NCI-H187 treated with DMSO at 0.1 percent for 48 hours (cell line): ENCODE measurements at regions not wholly inside any gene's neighbourhood (a gene's known extent, or its start where the extent isn't known, plus 50 kb on each side); places are given as distances from the start of the nearest gene placed in this dataset.

Experiments
- DNase-seq: peaks from one replicate; lab custom pipeline; 2025; lab: John Stamatoyannopoulos, UW

DNA sequence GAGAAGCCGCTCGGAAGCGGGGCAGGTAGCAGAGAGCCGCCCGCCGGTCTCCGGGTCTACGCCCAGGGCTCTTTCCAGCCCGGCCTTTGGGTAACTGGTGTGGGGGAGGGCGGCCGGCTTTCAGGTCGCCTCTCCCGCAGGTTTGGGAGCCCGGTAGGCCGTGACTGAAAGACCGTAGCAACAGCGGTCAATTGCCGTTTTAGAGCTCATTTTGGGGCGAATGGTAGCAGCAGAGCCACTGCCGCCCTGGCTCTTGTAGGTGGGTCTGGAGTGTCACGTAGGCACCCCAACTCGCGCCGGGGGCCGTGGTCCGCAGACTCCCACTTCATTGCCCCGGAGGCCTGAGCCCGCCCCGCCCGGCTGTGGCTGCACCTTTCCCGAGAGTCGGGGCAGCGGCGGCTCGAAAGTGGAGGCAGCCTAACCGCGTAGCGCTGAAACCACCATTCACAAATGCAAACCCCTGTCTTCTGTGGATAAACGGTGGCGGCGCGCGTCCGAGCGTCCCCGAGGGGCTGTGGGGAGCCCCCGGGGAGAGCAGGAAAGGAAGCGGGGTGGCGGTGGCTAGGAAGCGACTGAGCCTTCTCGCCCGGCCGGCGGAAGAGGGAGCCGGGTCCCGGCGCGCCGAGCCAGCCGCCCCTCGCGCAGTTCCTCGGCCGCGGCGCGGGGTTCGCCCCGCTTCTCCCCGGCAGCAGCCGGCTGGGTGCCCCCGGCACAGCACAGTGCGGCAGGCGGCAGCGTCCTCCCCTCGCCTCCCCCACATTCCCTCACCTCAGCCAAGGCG lies 2185.1 kb upstream of the TENM3 start:
- no peak for DNase-seq

DNA sequence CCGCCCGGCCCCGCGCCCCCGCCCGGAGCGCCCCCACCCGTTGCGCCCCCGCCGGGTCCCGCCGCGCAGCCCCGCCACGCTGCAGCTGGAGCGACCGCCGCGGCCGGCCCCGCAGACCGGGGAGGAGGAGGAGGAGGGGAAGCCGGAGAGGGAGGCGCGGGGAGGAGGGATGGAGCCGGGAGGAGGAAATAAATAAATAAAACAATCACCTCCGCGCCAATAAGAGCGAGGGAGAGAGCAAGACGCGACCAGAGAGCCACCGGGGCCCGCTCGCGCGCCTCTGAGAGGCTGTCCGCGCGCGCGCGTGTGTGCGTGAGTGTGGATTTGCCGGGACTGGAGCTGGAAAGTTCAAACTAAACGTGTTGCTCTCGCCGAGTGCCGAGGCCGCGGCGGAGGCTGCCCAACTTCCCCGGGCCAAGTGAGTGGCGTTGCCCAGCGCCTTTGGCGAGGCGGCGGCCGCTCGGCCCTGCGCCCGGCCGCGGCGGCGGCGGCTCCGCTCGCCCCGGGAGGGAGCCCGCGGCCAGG lies 2184.4 kb upstream of the TENM3 start:
- no peak for DNase-seq

DNA sequence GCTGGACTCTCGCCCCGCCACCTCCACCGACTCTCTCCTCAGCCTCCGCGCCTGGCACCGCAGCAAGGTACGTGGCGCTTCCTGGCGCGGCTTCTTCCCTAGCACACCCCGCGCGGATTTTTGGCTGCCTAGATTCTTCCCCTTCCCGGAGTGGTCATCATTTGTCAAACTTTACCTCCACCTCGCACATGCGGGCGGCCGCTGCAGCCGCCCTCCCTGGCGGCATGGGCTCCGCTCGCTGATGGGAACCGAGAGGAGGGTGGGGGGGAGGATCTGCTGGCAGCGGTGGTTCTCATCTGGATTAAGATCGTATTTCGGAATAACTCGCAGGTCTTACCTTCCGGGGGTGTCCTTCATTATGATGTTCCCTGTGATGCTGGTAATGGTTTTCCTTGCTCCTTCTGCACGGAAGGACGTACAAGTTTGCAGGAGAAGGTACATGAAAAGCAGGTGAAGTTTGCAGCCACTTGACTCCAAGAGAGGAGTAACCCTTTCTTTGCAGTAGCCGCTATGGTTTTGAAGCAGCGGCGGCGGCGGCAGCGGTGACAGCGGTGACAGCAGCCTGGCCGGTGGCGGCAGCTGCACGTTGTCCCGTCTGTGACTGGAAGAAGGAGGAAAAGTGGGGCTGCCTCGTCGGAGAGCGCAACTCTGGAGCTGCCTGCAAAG lies 2183.9 kb upstream of the TENM3 start:
- DNase-seq: no peak

DNA sequence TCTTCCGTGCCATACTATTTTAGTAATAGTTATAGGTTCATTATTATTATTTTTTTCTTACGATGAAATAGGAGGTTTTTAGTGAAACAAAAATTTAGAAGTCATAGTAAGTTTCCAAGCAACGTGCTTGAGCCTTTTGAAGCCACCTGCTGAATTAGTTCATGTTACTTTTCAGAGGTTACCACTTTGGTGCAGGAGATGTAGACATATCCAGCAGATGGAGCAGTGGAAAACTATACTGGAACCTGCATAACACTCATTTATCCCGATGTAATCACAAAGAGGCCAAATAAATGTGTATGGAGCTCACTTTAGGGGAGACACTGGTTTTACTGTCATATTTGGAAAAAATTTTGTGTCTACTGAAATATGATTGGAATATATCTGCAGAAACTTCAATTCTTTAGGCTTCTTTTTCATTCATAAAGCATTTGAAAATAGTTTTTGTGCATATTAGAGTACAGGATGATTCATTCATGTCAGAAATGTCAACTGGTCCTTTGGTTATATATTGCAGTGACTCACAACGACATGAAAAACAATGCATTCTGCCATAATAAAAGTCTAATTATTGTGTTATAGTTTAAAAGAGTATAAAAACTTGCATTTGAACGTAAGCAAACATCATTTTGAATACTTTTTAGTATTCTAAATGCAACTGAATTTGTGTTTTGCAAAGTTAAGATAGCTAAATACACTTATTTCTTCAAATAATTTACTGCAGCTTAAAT lies 2182.9 kb upstream of the TENM3 start:
- no peak for DNase-seq

DNA sequence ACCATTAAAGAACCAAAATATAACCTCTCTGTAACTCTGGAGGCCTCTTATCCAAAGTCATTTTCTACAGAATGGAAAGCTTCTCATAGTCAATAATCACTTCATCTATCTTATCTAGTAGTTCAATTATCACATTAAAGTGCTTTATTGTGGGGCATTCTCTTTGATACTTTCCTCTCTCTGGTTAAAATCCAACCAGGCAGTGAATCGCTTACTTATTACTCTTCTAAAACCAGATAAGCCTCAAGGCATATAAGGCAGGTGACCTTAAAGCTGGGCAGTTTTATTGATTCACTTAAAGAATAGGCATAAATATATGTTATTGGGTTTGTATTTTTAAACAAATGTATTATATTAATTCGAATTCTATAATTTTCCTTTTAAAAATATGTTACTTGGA lies 2162.1 kb upstream of the TENM3 start:
- no peak for DNase-seq

DNA sequence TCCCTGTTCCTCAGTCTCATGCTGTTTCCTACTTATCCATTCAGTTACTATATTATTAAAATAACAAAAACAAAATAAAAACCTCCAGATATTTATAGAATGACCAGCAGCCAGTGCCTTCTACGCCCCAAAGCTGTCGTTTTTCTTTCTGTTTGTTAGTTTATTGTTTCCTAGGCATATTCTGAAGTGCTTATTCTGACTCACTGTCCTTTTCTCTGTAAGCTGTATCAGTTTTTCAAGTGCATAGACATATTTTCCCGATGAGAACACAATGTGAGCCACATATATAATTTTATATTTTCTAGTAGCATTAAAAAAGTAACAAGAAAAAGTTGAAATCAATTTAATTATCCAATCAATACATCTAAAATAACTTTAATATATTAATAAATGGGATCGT lies 2158.6 kb upstream of the TENM3 start:
- DNase-seq: no peak

DNA sequence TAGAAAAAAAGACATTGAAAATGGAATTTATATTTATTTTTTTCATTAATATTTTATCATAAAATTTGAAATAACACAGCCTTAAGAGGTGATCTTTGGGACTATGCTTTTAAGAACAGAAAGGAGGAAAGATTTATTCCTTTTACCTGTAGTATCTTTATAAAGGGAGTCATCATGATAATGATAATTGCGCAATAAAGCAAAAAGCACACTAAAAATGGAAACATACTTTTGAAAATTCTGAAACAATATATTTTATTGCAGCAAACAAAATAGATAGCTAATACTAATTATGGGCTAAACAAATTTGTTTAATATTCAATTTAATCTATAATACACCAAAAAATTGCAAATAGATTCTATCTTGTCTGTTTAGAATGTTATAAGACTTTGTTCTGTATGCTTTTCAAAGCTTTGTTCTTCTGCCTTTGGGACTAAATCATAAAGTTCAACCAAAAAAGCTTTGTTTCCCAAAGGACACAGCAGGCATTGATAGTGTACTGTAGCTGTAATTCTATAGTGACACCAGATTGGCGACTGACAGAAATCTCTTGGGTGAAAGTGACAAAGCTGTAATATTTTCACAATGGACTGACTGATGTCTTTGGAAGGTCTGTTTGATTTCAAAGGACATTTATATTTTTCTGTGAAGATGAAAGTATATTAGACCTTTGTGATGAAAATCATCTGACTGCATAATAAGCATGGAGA lies 2156.6 kb upstream of the TENM3 start:
- DNase-seq: no peak

DNA sequence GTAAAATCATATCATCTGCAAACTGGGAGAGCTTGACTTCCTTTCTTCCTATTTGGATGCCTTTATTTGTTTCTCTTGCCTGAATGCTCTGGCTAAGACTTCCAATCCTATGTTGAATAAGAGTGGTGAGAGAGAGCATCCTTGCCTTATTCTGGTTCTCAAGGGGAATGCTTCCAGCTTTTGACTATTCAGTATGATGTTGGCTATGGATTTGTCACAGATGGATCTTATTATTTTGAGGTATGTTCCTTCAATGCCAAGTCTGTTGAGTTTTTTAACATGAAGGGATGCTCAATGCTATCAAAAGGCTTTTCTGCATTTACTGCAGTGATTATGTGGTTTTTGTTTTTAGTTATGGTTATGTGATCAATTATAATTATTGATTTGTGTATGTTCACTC lies 2144.6 kb upstream of the TENM3 start:
- no peak for DNase-seq

DNA sequence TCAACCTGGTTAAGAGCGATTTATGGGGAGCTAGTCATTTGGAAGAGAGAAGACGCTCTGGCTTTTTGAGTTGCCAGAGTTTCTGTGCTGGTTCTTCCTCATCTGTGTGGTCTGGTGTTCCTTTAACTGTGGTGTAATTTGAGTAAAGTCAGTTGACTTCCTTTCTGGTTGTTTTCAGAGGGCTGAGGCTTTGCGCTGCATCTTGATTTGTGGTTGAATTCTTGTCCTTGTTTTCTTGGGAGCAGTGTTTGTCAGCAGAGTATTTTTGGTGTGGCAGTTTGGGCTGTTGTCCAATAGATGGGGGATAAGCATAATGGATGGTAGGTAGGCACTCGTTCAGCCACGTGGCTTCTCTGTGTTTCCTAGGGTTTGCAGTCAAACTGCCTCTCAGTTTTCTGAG lies 2143.2 kb upstream of the TENM3 start:
- no peak for DNase-seq

DNA sequence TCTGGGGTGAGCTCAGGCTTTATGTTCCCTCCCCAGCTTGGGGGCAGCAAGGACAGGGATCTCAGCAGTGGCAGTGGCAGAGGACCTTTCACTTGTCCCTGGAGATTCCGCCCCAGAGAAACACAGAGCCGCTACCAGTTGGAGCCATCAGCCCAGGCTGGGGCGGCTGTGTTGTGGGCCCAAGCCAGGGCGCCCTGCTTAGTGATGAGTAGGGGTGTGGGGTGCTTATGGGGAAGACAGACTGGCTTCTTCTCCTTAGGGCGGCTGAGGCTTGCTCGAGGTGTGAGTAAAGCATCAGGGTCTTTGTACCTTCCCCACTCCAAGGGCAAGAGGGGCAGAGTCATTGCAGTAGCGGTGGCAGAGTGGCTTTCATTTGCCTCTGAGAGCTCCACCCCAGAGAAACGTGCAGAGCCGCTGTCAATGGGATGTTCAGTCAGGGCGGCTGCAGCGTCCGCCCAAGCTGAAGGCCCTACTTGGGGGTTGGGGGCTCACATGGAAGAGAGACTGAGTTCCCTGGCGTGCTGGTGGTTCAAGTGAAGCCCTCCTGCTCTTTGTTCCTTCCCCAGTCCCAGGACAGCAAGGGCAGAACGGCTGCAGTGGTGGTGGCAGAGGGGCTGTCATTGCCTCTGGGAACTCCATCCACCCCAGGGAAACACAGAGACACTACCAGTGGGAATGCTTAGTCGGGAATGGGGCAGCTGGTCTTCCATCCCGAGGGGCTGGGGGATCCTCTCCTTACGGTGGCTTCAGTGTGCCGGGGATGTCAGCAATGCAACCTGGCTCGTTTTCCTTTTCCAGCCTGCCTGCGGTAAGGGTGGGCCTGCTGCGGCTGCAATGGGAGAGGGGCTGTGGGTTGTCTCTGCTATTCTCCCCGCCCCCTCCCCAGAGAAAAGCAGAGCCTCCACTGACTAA lies 2142.5 kb upstream of the TENM3 start:
- DNase-seq: no peak

DNA sequence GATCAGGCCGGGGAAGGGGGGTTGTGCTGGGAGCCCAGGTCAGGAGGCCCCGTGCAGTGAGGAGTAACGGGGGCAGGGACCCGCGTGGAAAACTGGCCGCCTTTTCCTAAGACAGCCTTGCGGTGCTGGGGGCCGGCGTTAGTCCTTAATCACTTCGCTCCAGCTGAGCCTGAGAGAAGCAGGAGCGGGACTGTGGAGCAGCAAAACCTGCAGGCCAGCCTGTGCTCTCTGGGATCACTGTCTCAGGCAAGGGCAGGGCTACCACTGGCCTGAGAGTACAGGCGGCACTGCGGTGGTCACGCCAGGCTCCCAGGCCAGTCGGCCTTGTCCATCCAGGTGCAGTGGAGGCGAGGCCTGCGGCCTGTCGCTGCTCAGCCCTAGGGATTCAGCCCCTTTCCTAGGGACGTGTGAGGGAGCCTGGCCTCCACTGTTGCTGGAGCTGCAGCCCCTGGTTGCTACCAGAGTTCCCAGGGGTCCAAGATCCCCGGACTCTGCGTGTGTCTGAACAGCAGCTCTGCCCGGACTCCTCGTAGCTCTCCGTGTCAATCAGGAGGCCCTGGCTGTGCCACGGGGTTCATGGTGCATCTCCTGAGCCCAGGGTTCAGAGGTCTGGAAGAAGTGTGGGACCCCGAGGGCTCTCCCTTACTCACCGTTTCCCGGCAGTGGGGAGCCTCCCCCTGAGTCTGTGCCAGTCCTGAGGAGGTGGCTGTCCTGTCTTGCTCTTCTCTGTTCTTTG lies 2141.7 kb upstream of the TENM3 start:
- DNase-seq: no peak

DNA sequence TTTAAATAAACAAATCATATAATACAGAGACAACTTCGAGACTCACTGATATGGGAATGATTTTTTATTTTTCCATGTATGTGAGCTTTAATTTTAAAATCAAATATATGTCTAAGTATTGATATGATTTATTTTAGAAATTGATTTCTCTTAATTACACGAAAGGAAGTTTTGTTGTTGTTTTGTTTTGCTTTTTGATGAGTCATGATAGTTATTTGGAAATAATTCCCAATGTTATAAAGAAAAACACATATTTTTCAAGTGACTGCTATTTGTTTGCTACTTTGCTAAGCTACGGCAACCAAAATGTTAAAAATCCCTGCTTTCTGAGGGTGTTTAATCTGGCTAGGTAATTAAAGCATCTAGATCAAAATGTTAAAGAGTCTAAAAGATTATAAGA lies 2139.4 kb upstream of the TENM3 start:
- no peak for DNase-seq

DNA sequence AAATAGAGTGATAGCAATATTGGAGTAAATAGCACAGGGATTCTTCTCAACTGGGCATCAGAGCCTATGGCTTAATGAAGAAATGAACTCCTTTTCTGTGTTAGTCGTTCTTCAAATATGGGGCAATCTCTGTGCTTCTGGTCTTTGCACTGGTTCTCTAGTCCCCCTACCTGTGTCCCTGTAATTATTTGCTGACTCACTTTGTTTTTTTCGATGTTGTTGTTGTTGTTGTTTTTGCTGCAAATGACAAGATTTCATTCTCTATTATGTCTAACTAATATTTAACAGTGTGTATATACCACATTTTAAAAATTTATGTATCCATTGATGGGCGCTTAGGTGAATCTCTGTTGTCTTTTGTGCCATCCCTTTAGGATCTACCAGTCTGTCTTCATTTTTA lies 2137.8 kb upstream of the TENM3 start:
- DNase-seq: no peak

DNA sequence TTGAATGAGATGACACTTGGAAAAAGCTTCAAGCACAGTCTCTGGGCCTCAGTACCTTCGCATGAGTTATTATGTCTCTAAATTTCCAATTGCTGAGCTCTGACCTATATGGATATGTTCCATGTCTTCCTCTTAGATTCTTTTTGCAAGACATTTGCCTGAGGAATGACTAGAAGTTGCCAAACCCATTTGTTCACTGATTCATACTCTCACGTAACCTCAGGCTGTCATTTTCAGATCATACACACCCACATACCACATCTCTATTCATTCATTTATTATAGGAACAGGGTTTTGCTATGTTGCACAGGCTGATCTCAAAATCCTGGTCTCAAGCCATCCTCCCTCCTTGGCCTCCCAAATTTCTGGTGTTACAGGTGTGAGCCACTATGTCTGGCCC lies 2137.1 kb upstream of the TENM3 start:
- no peak for DNase-seq

DNA sequence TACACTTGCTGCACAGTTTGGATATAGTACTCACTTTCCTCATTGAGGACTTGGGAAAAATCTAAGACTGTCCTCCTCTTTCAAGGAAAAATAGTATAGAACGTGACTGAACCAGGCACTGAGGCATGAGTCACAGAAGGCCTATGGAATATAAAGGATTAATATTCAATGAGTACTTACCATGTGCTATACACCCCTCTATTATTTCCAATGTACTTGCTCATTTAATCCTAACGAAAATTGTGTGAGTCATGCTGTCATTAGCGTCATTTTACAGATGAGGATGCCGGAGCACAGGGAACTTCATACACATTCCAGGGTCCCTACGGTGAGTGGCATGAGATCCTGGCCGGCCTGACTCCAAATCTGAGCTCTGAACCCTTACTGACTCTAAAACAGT lies 2136.2 kb upstream of the TENM3 start:
- DNase-seq: no peak

DNA sequence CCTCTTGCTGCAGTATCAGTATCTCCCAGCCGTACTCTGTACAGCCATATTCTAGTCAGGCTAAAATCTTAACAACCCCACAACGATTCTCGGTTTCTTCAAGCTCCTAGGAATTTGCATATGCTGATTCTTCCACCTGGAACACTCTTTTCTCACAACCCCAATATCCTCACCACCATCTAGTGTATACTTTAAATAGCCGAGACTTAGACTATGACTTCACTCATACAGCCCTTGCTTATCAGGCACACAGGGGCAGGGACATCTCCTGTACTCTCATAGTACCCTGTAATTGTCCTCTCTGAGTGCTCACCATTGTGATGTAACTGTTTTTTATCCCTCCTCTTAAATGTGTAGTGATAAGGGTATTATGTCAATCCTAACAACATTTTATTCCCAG lies 2126.4 kb upstream of the TENM3 start:
- no peak for DNase-seq

DNA sequence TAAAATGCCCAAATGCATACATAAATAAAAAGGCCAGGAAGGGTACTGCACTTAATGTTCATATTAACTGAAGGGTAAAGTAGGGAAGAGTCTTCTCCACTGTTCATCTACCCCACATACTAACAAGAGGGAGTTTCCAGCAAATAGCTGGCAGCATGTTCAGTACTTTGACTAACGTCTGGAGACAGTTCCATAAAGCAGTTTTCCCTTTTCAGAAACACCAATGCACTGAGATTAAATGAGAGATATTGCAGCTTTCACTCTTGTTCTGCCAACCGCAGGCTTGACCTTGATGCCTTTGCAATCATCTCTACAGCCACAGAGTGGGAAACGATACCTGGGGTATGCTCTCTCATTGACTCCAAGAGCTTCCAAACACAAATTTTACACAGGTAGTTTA lies 2123.1 kb upstream of the TENM3 start:
- DNase-seq: no peak

DNA sequence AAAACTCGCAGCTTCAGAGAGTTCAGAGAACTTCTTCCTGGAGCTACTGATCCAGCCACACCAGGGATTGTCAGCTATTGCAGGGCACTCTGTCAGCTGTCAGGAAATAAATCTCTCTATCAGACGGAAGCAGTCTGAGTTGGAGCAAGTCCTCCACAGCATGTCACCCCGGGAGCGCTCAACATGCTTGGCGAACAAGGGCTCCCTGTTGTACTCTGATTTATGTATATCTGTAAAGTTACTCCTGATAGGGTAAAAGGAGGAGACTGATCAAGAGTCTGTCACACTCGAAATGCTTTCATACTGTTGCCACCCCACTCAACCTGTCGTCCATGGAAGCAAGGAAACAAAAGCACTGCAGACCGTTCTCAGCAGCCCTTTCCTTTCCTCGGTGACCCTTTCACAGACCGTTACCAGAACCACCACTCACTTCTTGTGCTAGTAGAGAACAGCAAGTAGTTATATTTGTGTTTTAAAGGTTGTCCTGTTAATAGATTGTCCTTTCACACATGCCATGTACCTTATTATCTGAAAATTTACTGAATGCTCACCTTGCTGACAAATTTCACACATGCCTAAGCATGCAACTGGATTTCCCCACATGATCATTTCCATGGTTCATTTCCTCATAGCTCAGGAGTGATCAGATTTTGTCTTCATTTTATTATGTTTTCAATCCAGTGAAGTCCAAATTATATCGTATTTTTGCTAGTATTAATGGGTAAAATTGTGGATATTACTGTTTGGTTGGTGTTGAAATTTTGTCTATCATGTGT lies 2108.9 kb upstream of the TENM3 start:
- no peak for DNase-seq

DNA sequence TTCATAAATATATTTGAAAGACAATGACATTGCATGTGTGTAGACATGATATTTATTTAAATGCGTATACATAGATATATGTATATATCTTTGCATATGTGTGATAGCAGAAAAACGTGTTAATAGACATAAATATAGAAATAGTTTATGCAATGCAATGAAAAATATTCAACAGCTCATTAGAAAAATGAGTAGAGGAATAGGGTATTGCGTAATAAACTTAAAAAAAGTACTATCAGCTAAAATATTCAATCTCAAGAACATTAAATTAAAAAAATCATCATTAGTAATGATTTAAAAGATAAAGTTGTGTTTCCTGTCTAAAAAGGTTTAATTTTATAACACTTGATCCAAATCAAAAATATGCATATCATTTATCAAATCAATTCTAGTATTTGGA lies 2101.5 kb upstream of the TENM3 start:
- DNase-seq: no peak

DNA sequence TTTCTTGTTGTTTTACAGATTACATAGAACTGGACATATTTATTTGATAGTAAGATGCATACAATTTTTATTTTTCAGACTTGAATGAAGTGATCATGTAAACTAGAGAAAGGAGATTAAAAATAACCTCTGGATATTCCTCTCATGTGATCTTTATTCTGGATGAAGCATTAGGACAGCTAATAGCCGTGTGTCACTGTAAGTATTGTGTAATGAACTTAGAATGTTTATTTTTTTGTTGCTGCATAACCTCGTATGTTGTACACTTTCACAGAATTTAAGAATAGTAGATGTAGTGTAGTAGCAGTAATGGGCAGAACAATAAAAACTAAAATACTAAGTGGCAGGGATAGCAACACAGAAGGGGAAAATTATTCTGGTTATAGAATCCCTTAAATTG lies 2094.5 kb upstream of the TENM3 start:
- DNase-seq: no peak
